SK-N-SH (cell line): ENCODE measurements at regions not wholly inside any gene's neighbourhood (a gene's known extent, or its start where the extent isn't known, plus 50 kb on each side); places are given as distances from the start of the nearest gene placed in this dataset.

Experiments used
- CTCF ChIA-PET: fragments of 300-600, 350-600 bp; formaldehyde crosslinking; extraction: SDS; loops from one replicate; lab custom pipeline; 2021; lab: Yijun Ruan, JAX
- POLR2A ChIA-PET: fragments of 350-600 bp; sonication (Branson Sonifier 250); formaldehyde crosslinking; extraction: SDS; loops from one replicate; lab custom pipeline; 2020; ENCODE audit warnings: antibody characterized with exemption, inconsistent platforms; lab: Yijun Ruan, JAX
- DNase-seq: peaks from one replicate; pipeline ENCODE4 v3.0.0; 2012
- H2AFZ ChIP-seq: fragments of 200-600 bp; sonication (generic); 2 replicates; pipeline ENCODE4 v1.8.1; 2016; ENCODE audit warnings: antibody characterized with exemption, mild to moderate bottlenecking, low read depth
- H3F3A ChIP-seq: fragments of 200-600 bp; sonication (generic); replicated peaks from 2 replicates; pipeline ENCODE3; 2016; ENCODE audit warnings: antibody characterized with exemption, mild to moderate bottlenecking; ENCODE audit not compliant: insufficient read depth
- H3K27ac ChIP-seq, 2 experiments: fragments of 200-500 bp in 1 of 2; fragments of 200-600 bp in 1 of 2; sonication (Bioruptor generic) in 1 of 2; sonication (generic), shearing (Covaris generic) in 1 of 2; 2 replicates each; pipeline versions ENCODE4 v1.5.1 to v1.6.1; 2014 to 2016; ENCODE audit warnings: low read depth in 2 of 2, inconsistent platforms in 1 of 2, low read length in 1 of 2, mild to moderate bottlenecking in 1 of 2, mixed read lengths in 1 of 2
- H3K27me3 ChIP-seq: fragments of 200-600 bp; sonication (generic), shearing (Covaris generic); 2 replicates; pipeline ENCODE4 v1.6.1; 2016; ENCODE audit warnings: mixed run types; ENCODE audit not compliant: insufficient read depth
- H3K36me3 ChIP-seq, 2 experiments: fragments of 200-500 bp in 1 of 2; fragments of 200-600 bp in 1 of 2; sonication (Bioruptor generic) in 1 of 2; sonication (generic) in 1 of 2; replicated peaks in 1 of 2; 2 replicates each; pipeline versions ENCODE3 to v1.5.1; 2014 to 2016; ENCODE audit warnings: low read length in 1 of 2, mild to moderate bottlenecking in 1 of 2; ENCODE audit not compliant: insufficient read depth in 2 of 2, control insufficient read depth in 1 of 2
- H3K4me1 ChIP-seq, 2 experiments: fragments of 200-500 bp in 1 of 2; fragments of 200-600 bp in 1 of 2; sonication (Bioruptor generic) in 1 of 2; sonication (generic), shearing (Covaris generic) in 1 of 2; 2 replicates each; pipeline versions ENCODE4 v1.5.1 to v1.6.1; 2014 to 2016; ENCODE audit warnings: low read depth in 1 of 2, low read length in 1 of 2, mixed run types in 1 of 2; ENCODE audit not compliant: insufficient read depth in 2 of 2, control insufficient read depth in 1 of 2
- H3K4me2 ChIP-seq: fragments of 200-600 bp; sonication (generic), shearing (Covaris generic); 2 replicates; pipeline ENCODE4 v1.6.1; 2017; ENCODE audit warnings: mixed run types
- H3K4me3 ChIP-seq, 2 experiments: fragments of 200-500 bp in 1 of 2; fragments of 200-600 bp in 1 of 2; sonication (Bioruptor generic) in 1 of 2; sonication (generic), shearing (Covaris generic) in 1 of 2; 2 replicates each; pipeline versions ENCODE4 v1.5.1 to v1.8.1; 2014 to 2016; ENCODE audit warnings: low read depth in 2 of 2, inconsistent platforms in 1 of 2, low read length in 1 of 2, mild to moderate bottlenecking in 1 of 2, mixed read lengths in 1 of 2, moderate library complexity in 1 of 2
- H3K79me2 ChIP-seq: fragments of 200-600 bp; sonication (generic); 2 replicates; pipeline ENCODE4 v1.8.1; 2017; ENCODE audit warnings: mild to moderate bottlenecking; ENCODE audit not compliant: insufficient read depth
- H3K9ac ChIP-seq: fragments of 200-600 bp; sonication (generic); 2 replicates; pipeline ENCODE4 v1.6.1; 2017; ENCODE audit warnings: mixed run types
- H3K9me2 ChIP-seq: fragments of 200-600 bp; sonication (generic); 2 replicates; pipeline ENCODE4 v1.6.1; 2017; ENCODE audit warnings: mixed run types
- H3K9me3 ChIP-seq: fragments of 200-600 bp; sonication (generic); 2 replicates; pipeline ENCODE4 v1.6.1; 2017; ENCODE audit warnings: mixed run types, mild to moderate bottlenecking, moderate library complexity
- H4K20me1 ChIP-seq: fragments of 200-600 bp; sonication (generic); 2 replicates; pipeline ENCODE4 v1.6.1; 2017; ENCODE audit warnings: mild to moderate bottlenecking, mixed run types; ENCODE audit not compliant: insufficient read depth
- CHD2 ChIP-seq: fragments of 150-350 bp; IDR thresholded peaks from 2 replicates; pipeline ENCODE4 v1.6.1; 2018; ENCODE audit warnings: low read length; ENCODE audit not compliant: partially characterized antibody
- EZH2phosphoT487 ChIP-seq: fragments of 200-600 bp; sonication (generic); IDR thresholded peaks from 2 replicates; pipeline ENCODE4 v1.6.1; 2017; ENCODE audit warnings: low read depth, mixed run types, mild to moderate bottlenecking, antibody characterized with exemption, moderate library complexity, borderline replicate concordance
- FOXJ3 ChIP-seq: sonication (generic); formaldehyde crosslinking; IDR thresholded peaks from 2 replicates; pipeline ENCODE4 v1.5.1; 2020; ENCODE audit warnings: mild to moderate bottlenecking, missing genetic modification reagents
- GABPA ChIP-seq: IDR thresholded peaks from 2 replicates; pipeline ENCODE4 v1.4.0; 2012; ENCODE audit warnings: low read depth, mild to moderate bottlenecking
- MAX ChIP-seq: IDR thresholded peaks from 2 replicates; pipeline ENCODE4 v1.4.0; 2012; ENCODE audit warnings: low read depth
- MEF2A ChIP-seq: IDR thresholded peaks from 2 replicates; pipeline ENCODE4 v1.4.0; 2012; ENCODE audit warnings: low read depth, borderline replicate concordance
- MXI1 ChIP-seq: IDR thresholded peaks from 2 replicates; pipeline ENCODE4 v1.6.1; 2012; ENCODE audit warnings: mild to moderate bottlenecking, low read depth, low read length, improper control_type of control experiment
- NRF1 ChIP-seq: IDR thresholded peaks from 2 replicates; pipeline ENCODE4 v1.6.1; 2012; ENCODE audit warnings: low read depth, mild to moderate bottlenecking, low read length
- PBX3 ChIP-seq: IDR thresholded peaks from 2 replicates; pipeline ENCODE4; 2012
- RAD21 ChIP-seq: IDR thresholded peaks from 2 replicates; pipeline ENCODE4 v1.6.1; 2012; ENCODE audit warnings: mild to moderate bottlenecking, low read length
- RFX5 ChIP-seq: IDR thresholded peaks from 2 replicates; pipeline ENCODE4 v1.6.1; 2012; ENCODE audit warnings: mild to moderate bottlenecking, improper control_type of control experiment, low read length
- RXRA ChIP-seq: IDR thresholded peaks from 2 replicates; pipeline ENCODE4 v1.4.0; 2012; ENCODE audit warnings: low read depth, mild to moderate bottlenecking, borderline replicate concordance
- SMC3 ChIP-seq: IDR thresholded peaks from 2 replicates; pipeline ENCODE4 v1.6.1; 2012; ENCODE audit warnings: low read depth, low read length, improper control_type of control experiment
- TCF12 ChIP-seq: IDR thresholded peaks from 2 replicates; pipeline ENCODE4 v1.4.0; 2012
- USF1 ChIP-seq: IDR thresholded peaks from 2 replicates; pipeline ENCODE4 v1.4.0; 2012; ENCODE audit warnings: low read depth, borderline replicate concordance
- USF2 ChIP-seq: fragments of 150-350 bp; IDR thresholded peaks from 2 replicates; pipeline ENCODE4 v1.6.1; 2017; ENCODE audit warnings: antibody characterized with exemption, low read length, low read depth, borderline replicate concordance
- ZBTB33 ChIP-seq: IDR thresholded peaks from 2 replicates; pipeline ENCODE4 v1.4.0; 2012; ENCODE audit warnings: low read depth, borderline replicate concordance
- WGBS: methylation state at CpG from one replicate; pipeline ENCODE4 v1.1.6; 2017; ENCODE audit warnings: low lambda C conversion rate; 5-methylcytosine and 5-hydroxymethylcytosine counted together

- no peak for TF ChIP-seq ZBTB33
- Histone ChIP-seq H3K9ac (no peak overlapping the region), H3F3A (no peaks in the 10 kb centered on the region), H4K20me1 (no peaks in the 10 kb centered on the region), H3K4me1 (peaks cover 0 to 2% of the 10 kb centered on the region in 2 experiments; a peak in 1 of 4 replicates), H3K27ac (no peak overlapping the region), H3K9me2 (no peaks in the 10 kb centered on the region), H3K27me3 (no peaks in the 10 kb centered on the region), H3K79me2 (no peaks in the 10 kb centered on the region), H3K9me3 (no peaks in the 10 kb centered on the region), H2AFZ (no peak overlapping the region), H3K4me3 (no peak overlapping the region), H3K4me2 (no peak overlapping the region), H3K36me3 (no peaks in the 10 kb centered on the region)
- 23% methylated on average over 9 of the region's 9 CpGs for WGBS
- ChIA-PET CTCF (interaction anchor here (1.2 kb wide), 1 partner anchor 12 kb away, joined by 3 read pairs; no protein-coding TSS in a partner anchor), POLR2A (no interaction called here)
- no peak for DNase-seq
These were observed 1074.9 kb downstream of the TDRD15 start for GRCh38 chr2:22198381-22199283.

GRCh38 chr2:22199994-22200393, 1076.2 kb downstream of the TDRD15 start:
- Histone ChIP-seq H2AFZ (no peak overlapping the region), H3K9ac (no peak overlapping the region), H3K9me3 (no peaks in the 10 kb centered on the region), H3K27me3 (no peaks in the 10 kb centered on the region), H3F3A (no peaks in the 10 kb centered on the region), H3K9me2 (no peaks in the 10 kb centered on the region), H3K4me2 (no peak overlapping the region), H3K36me3 (no peaks in the 10 kb centered on the region), H3K4me1 (peaks cover 0 to 2% of the 10 kb centered on the region in 2 experiments; a peak in 1 of 4 replicates), H3K27ac (no peak overlapping the region), H3K4me3 (no peak overlapping the region), H3K79me2 (no peaks in the 10 kb centered on the region), H4K20me1 (no peaks in the 10 kb centered on the region)
- no peak for DNase-seq
- ChIA-PET CTCF (no interaction called here), POLR2A (no interaction called here)
- TF ChIP-seq MXI1 (no peak), TCF12 (no peak), EZH2phosphoT487 (no peak), GABPA (no peak), PBX3 (no peak), RAD21 (no peak), CHD2 (no peak), ZBTB33 (no peak), NRF1 (no peak), MAX (no peak), MEF2A (no peak), USF1 (no peak), SMC3 (no peak), RFX5 (no peak), FOXJ3 (CRISPR knock-in tag) (no peak), RXRA (no peak), USF2 (no peak)
